ENCODE measurements at regions not wholly inside any gene's neighbourhood (a gene's known extent, or its start where the extent isn't known, plus 50 kb on each side); places are given as distances from the start of the nearest gene placed in this dataset.

- TF ChIP-seq CTCF (IDR thresholded peaks at IDR 0.05; ENCODE audit: insufficient read depth, low read length) (no peak), POLR2AphosphoS5 (IDR thresholded peaks at IDR 0.05; ENCODE audit: low read depth) (no peak)
Measured at GRCh38 chr1:34655875-34656240, 99.0 kb upstream of the GJB5 start.

Data from HL-60 (cell line).